LHCN-M2 (cell line): ENCODE measurements at regions not wholly inside any gene's neighbourhood (a gene's known extent, or its start where the extent isn't known, plus 50 kb on each side); places are given as distances from the start of the nearest gene placed in this dataset.
"Not testable (repeated sequence)": the region's sequence is repeated elsewhere in the genome, so short reads cannot be mapped to it uniquely, and the experiment has no call there.

Experiments used
- DNase-seq: peaks from one replicate; pipeline ENCODE4 v3.0.0-alpha.2; 2012; ENCODE audit warnings: low read depth

GRCh38 chr17:74110467-74110866 is 93.0 kb upstream of the RPL38 start:
- DNase-seq, result no peak

GRCh38 chr17:74113326-74113725 is 90.2 kb upstream of the RPL38 start:
- no peak for DNase-seq

GRCh38 chr17:74113952-74114351 is 89.5 kb upstream of the RPL38 start:
- no peak for DNase-seq

- no peak for DNase-seq
Observed at GRCh38 chr17:74114881-74115470, 88.5 kb upstream of the RPL38 start.

GRCh38 chr17:74115586-74115985 is 87.9 kb upstream of the RPL38 start:
- DNase-seq, result no peak

GRCh38 chr17:74116087-74116717 is 87.3 kb upstream of the RPL38 start:
- DNase-seq, result no peak

- DNase-seq, result no peak
Observed at GRCh38 chr17:74117087-74117698, 86.3 kb upstream of the RPL38 start.

- no peak for DNase-seq
Observed at GRCh38 chr17:74117999-74118421, 85.5 kb upstream of the RPL38 start.

GRCh38 chr17:74118504-74118903 is 85.0 kb upstream of the RPL38 start:
- DNase-seq, result no peak

GRCh38 chr17:74119049-74119580 is 84.4 kb upstream of the RPL38 start:
- DNase-seq, result no peak

- DNase-seq, result no peak
Observed at GRCh38 chr17:74119965-74120364, 83.5 kb upstream of the RPL38 start.

- DNase-seq, result no peak
Observed at GRCh38 chr17:74123350-74123749, 80.1 kb upstream of the RPL38 start.

GRCh38 chr17:74123866-74124444 is 79.5 kb upstream of the RPL38 start:
- DNase-seq, result no peak

- no peak for DNase-seq
Observed at GRCh38 chr17:74125156-74125555, 78.3 kb upstream of the RPL38 start.

- no peak for DNase-seq
Observed at GRCh38 chr17:74126179-74126900, 77.1 kb upstream of the RPL38 start.

- DNase-seq, result no peak
Observed at GRCh38 chr17:74126959-74127358, 76.5 kb upstream of the RPL38 start.

GRCh38 chr17:74128456-74129211 is 74.8 kb upstream of the RPL38 start:
- DNase-seq, result no peak

- not testable (repeated sequence) for DNase-seq
Observed at GRCh38 chr17:74129800-74130199, 73.7 kb upstream of the RPL38 start.

- DNase-seq, result no peak
Observed at GRCh38 chr17:74130276-74130675, 73.2 kb upstream of the RPL38 start.

GRCh38 chr17:74130841-74131240 is 72.6 kb upstream of the RPL38 start:
- no peak for DNase-seq

- no peak for DNase-seq
Observed at GRCh38 chr17:74132354-74132753, 71.1 kb upstream of the RPL38 start.
